K562 (cell line): ENCODE measurements at regions not wholly inside any gene's neighbourhood (a gene's known extent, or its start where the extent isn't known, plus 50 kb on each side); places are given as distances from the start of the nearest gene placed in this dataset.

Experiments used
- ATAC-seq: fragments of 200-7000 bp; cut with Tn5 transposase; 3 replicates; pipeline ENCODE4 v1.9.1; 2020; ENCODE audit warnings: moderate library complexity
- BruUV-seq: library from RNA; stranded (reverse); fragments of 400-500 nt; replicated peaks from 2 replicates; lab custom pipeline; 2021; lab: Mats Ljungman, UMichigan
- CTCF ChIA-PET: fragments of 300-600 bp; formaldehyde crosslinking; extraction: SDS; loops from one replicate; lab custom pipeline; 2021; ENCODE audit warnings: low intra/inter-chr PET ratio; lab: Yijun Ruan, JAX
- POLR2A ChIA-PET: fragments of 300-600, 350-650 bp; sonication (Branson Sonifier 250); formaldehyde crosslinking; extraction: SDS; loops from one replicate; lab custom pipeline; 2021; ENCODE audit warnings: antibody characterized with exemption, inconsistent platforms; lab: Yijun Ruan, JAX
- DNase-seq, 4 experiments: peaks; one replicate each; pipeline versions ENCODE4 v3.0.0 to v3.0.0-alpha.2; 2011 to 2018; ENCODE audit warnings: low spot score in 3 of 4, mixed read lengths in 3 of 4; ENCODE audit errors: extremely low read depth in 1 of 4
- FAIRE-seq: peaks from 2 replicates; lab custom pipeline; 2011; peaks lifted over from hg19 to GRCh38; lab: Jason Lieb, UNC
- H2AFZ ChIP-seq: 2 replicates; pipeline ENCODE4 v1.6.0; 2011; ENCODE audit warnings: low read depth, low read length, control low read depth, inconsistent platforms
- H3K27ac ChIP-seq: fragments of 200-600 bp; 3 replicates; pipeline ENCODE4 v1.8.0; 2011; ENCODE audit warnings: low read depth, mild to moderate bottlenecking, control low read depth, inconsistent platforms, low read length, moderate library complexity, mixed read lengths; ENCODE audit errors: extremely low read depth
- H3K27me3 ChIP-seq, 2 experiments: fragments of 300-600 bp in 1 of 2; 2 replicates in 1 of 2; 3 replicates in 1 of 2; pipeline versions ENCODE4 v1.6.0 to v1.8.0; 2011; ENCODE audit warnings: inconsistent platforms in 2 of 2, low read length in 2 of 2, mild to moderate bottlenecking in 1 of 2, mixed read lengths in 1 of 2, moderate library complexity in 1 of 2; ENCODE audit not compliant: control insufficient read depth in 2 of 2, insufficient read depth in 2 of 2
- H3K36me3 ChIP-seq: fragments of 300-600 bp; 3 replicates; pipeline ENCODE4 v1.8.0; 2011; ENCODE audit warnings: mild to moderate bottlenecking, low read length, inconsistent platforms; ENCODE audit not compliant: control insufficient read depth, insufficient read depth
- H3K4me1 ChIP-seq, 2 experiments: fragments of 200-600 bp in 1 of 2; replicated peaks in 1 of 2; 2 replicates in 1 of 2; 3 replicates in 1 of 2; pipeline versions ENCODE4 v1.5.1 to v1.8.0; 2011; ENCODE audit warnings: inconsistent platforms in 2 of 2, low read length in 2 of 2, mild to moderate bottlenecking in 1 of 2, mixed read lengths in 1 of 2, moderate library complexity in 1 of 2; ENCODE audit not compliant: control insufficient read depth in 2 of 2, insufficient read depth in 2 of 2
- H3K4me2 ChIP-seq: 2 replicates; pipeline ENCODE4 v1.6.1; 2011; ENCODE audit warnings: low read length, control low read depth, inconsistent platforms, mixed read lengths; ENCODE audit not compliant: insufficient read depth
- H3K4me3 ChIP-seq: fragments of 200-600 bp; sonication (generic), shearing (Covaris generic); 2 replicates; pipeline ENCODE4 v1.5.1; 2016; ENCODE audit warnings: control low read depth, inconsistent platforms
- H3K79me2 ChIP-seq: fragments of 200-600 bp; 3 replicates; pipeline ENCODE4 v1.8.0; 2011; ENCODE audit warnings: low read length, inconsistent platforms; ENCODE audit not compliant: control insufficient read depth, insufficient read depth
- H3K9ac ChIP-seq, 2 experiments: 2 replicates each; pipeline versions ENCODE4 v1.6.0 to v1.6.1; 2011; ENCODE audit warnings: low read depth in 2 of 2, low read length in 2 of 2, control low read depth in 1 of 2, inconsistent platforms in 1 of 2, mild to moderate bottlenecking in 1 of 2, mixed read lengths in 1 of 2; ENCODE audit not compliant: insufficient read depth in 1 of 2
- H3K9me1 ChIP-seq: one replicate; pipeline ENCODE4 v1.6.0; 2011; ENCODE audit warnings: inconsistent platforms, mild to moderate bottlenecking, low read length, moderate library complexity; ENCODE audit not compliant: control insufficient read depth, insufficient read depth
- H3K9me3 ChIP-seq: replicated peaks from 2 replicates; pipeline ENCODE4 v1.5.1; 2011; ENCODE audit warnings: low read depth, low read length, inconsistent platforms; ENCODE audit not compliant: control insufficient read depth, insufficient read depth
- H4K20me1 ChIP-seq: replicated peaks from 2 replicates; pipeline ENCODE4 v1.6.1; 2011; ENCODE audit warnings: low read length, inconsistent platforms, mixed read lengths; ENCODE audit not compliant: control insufficient read depth, insufficient read depth
- ASH1L ChIP-seq: fragments of 450-650 bp; IDR thresholded peaks from 2 replicates; pipeline ENCODE4 v1.6.1; 2018; ENCODE audit warnings: borderline replicate concordance, mild to moderate bottlenecking, low read depth; ENCODE audit not compliant: partially characterized antibody
- C11orf30 ChIP-seq: fragments of 450-650 bp; IDR thresholded peaks from 2 replicates; pipeline ENCODE4 v1.6.1; 2016; ENCODE audit warnings: low read depth, mild to moderate bottlenecking
- FOXK1 ChIP-seq: sonication (generic); formaldehyde crosslinking; IDR thresholded peaks from 2 replicates; pipeline ENCODE4 v1.8.0; 2022; ENCODE audit warnings: missing genetic modification reagents, mild to moderate bottlenecking, borderline replicate concordance
- HNRNPUL1 ChIP-seq: fragments of 200-400 bp; formaldehyde crosslinking; IDR thresholded peaks from 2 replicates; pipeline ENCODE4 v1.6.1; 2017; ENCODE audit warnings: low read length
- MAFF ChIP-seq: IDR thresholded peaks from 2 replicates; pipeline ENCODE4 v1.6.1; 2012; ENCODE audit warnings: low read length, improper control_type of control experiment
- MAFG ChIP-seq: fragments of 450-650 bp; conservative IDR thresholded peaks from 2 replicates; pipeline ENCODE4 v1.6.1; 2016; ENCODE audit warnings: missing genetic modification characterization, missing compliant biosample characterization
- MAFK ChIP-seq: IDR thresholded peaks from 2 replicates; pipeline ENCODE4 v1.6.1; 2011; ENCODE audit warnings: low read length, improper control_type of control experiment
- MTA3 ChIP-seq: fragments of 450-650 bp; formaldehyde crosslinking; IDR thresholded peaks from 2 replicates; pipeline ENCODE4 v1.6.1; 2017; ENCODE audit warnings: mild to moderate bottlenecking, borderline replicate concordance
- PRPF4 ChIP-seq: fragments of 200-400 bp; formaldehyde crosslinking; IDR thresholded peaks from one replicate; pipeline ENCODE4 v1.6.1; 2017; ENCODE audit warnings: low read length, low read depth, mild to moderate bottlenecking; ENCODE audit not compliant: insufficient read depth, poor library complexity, severe bottlenecking
- XRCC4 ChIP-seq: IDR thresholded peaks from one replicate; pipeline ENCODE4 v1.6.1; 2011; ENCODE audit not compliant: insufficient read depth, insufficient read length; ENCODE audit errors: extremely low read depth
- ZNF217 ChIP-seq: sonication (generic); formaldehyde crosslinking; IDR thresholded peaks from 2 replicates; pipeline ENCODE4 v1.8.0; 2022; ENCODE audit warnings: mild to moderate bottlenecking, missing genetic modification reagents
- ZNF316 ChIP-seq: fragments of 450-650 bp; IDR thresholded peaks from 2 replicates; pipeline ENCODE4 v1.6.1; 2016
- in situ Hi-C: fragments of 300-500 bp; cut with MboI; formaldehyde crosslinking; loops from 4 replicates; pipeline ENCODE4 v1.15.0; 2018; ENCODE audit warnings: inconsistent platforms, mixed read lengths
- intact Hi-C: fragments of 100-400 bp; cut with micrococcal nuclease; formaldehyde crosslinking; loops from 2 replicates; pipeline ENCODE4 v1.14.2; 2022
- TF ChIP-seq, protein P1 (sequence below): fragments of 150-350 bp; IDR thresholded peaks from 2 replicates; pipeline ENCODE4 v1.6.1; 2014; ENCODE audit warnings: low read depth, mild to moderate bottlenecking, low read length, borderline replicate concordance
- TF ChIP-seq, protein P2 (sequence below), 2 experiments: IDR thresholded peaks in 1 of 2; conservative IDR thresholded peaks in 1 of 2; 2 replicates each; pipeline ENCODE4 v1.6.1; 2016; ENCODE audit warnings: low read depth in 2 of 2, mild to moderate bottlenecking in 1 of 2, missing compliant biosample characterization in 1 of 2, missing genetic modification characterization in 1 of 2, moderate library complexity in 1 of 2

DNA sequence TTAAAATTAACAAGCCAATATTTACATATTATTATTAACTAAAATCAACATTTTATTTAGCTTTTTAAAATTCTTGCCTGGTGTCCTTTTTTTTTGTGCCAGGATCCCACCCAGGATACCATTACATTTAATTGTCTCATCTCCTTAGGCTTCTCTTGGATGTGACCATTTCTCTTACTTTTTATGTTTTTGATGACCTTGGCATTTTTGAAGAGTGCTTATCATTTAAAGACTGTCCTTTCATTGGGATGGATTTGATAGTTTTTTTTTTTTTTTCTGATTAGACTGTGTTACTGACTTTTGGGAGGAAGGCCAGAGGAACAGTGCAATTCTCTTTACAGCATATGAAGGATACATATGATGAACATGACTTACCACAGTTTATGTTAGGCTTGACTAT is 181.4 kb upstream of the SMIM30 start:
- Histone ChIP-seq H3K27me3 (0 out of 5 replicates have a peak, but pooled peaks cover 0 to 6% of the 10 kb centered on the region in 2 experiments), H3K4me1 (no peaks in the 10 kb centered on the region), H3K36me3 (no peaks in the 10 kb centered on the region), H2AFZ (no peak overlapping the region), H3K4me3 (no peak overlapping the region), H4K20me1 (no peaks in the 10 kb centered on the region), H3K9me1 (no peaks in the 10 kb centered on the region), H3K4me2 (no peak overlapping the region), H3K9ac (no peak overlapping the region), H3K9me3 (no peaks in the 10 kb centered on the region), H3K27ac (no peak overlapping the region), H3K79me2 (no peaks in the 10 kb centered on the region)
- no peak for DNase-seq
- intact Hi-C loops (no loop called here), in situ Hi-C loops (loop anchor here (10.0 kb wide), 1 partner anchor 275 kb away; no protein-coding TSS in a partner anchor)
- CTCF ChIA-PET = no interaction called here
- BruUV-seq = no TSS peak
- no peak for ATAC-seq
- POLR2A ChIA-PET = no interaction called here
- FAIRE-seq = no peak
- TF ChIP-seq MAFF (peak; percentile 87), C11orf30 (peak; percentile 67), ZNF316 (peak; percentile 92), HNRNPUL1 (no peak), MTA3 (no peak), ASH1L (no peak), MAFG (tag) (peak; percentile 63), PRPF4 (no peak), MAFK (peak; percentile 77), FOXK1 (no peak), XRCC4 (no peak), ZNF217 (CRISPR knock-in tag) (no peak)
- TF ChIP-seq, protein P1, sequence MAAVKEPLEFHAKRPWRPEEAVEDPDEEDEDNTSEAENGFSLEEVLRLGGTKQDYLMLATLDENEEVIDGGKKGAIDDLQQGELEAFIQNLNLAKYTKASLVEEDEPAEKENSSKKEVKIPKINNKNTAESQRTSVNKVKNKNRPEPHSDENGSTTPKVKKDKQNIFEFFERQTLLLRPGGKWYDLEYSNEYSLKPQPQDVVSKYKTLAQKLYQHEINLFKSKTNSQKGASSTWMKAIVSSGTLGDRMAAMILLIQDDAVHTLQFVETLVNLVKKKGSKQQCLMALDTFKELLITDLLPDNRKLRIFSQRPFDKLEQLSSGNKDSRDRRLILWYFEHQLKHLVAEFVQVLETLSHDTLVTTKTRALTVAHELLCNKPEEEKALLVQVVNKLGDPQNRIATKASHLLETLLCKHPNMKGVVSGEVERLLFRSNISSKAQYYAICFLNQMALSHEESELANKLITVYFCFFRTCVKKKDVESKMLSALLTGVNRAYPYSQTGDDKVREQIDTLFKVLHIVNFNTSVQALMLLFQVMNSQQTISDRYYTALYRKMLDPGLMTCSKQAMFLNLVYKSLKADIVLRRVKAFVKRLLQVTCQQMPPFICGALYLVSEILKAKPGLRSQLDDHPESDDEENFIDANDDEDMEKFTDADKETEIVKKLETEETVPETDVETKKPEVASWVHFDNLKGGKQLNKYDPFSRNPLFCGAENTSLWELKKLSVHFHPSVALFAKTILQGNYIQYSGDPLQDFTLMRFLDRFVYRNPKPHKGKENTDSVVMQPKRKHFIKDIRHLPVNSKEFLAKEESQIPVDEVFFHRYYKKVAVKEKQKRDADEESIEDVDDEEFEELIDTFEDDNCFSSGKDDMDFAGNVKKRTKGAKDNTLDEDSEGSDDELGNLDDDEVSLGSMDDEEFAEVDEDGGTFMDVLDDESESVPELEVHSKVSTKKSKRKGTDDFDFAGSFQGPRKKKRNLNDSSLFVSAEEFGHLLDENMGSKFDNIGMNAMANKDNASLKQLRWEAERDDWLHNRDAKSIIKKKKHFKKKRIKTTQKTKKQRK = no peak
- TF ChIP-seq, protein P2, sequence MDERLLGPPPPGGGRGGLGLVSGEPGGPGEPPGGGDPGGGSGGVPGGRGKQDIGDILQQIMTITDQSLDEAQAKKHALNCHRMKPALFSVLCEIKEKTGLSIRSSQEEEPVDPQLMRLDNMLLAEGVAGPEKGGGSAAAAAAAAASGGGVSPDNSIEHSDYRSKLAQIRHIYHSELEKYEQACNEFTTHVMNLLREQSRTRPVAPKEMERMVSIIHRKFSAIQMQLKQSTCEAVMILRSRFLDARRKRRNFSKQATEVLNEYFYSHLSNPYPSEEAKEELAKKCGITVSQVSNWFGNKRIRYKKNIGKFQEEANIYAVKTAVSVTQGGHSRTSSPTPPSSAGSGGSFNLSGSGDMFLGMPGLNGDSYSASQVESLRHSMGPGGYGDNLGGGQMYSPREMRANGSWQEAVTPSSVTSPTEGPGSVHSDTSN (CRISPR knock-in tag; IDR thresholded peaks at IDR 0.05; ENCODE audit: low read depth) = no peak
- TF ChIP-seq, protein P2 (tag; conservative IDR thresholded peaks at IDR 0.05; ENCODE audit: low read depth) = no peak
